Caco-2 (cell line): ENCODE measurements at regions not wholly inside any gene's neighbourhood (a gene's known extent, or its start where the extent isn't known, plus 50 kb on each side); places are given as distances from the start of the nearest gene placed in this dataset.

Experiments
- BruUV-seq: library from RNA; stranded (reverse); fragments of 400-500 nt; replicated peaks from 2 replicates; lab custom pipeline; 2021; lab: Mats Ljungman, UMichigan
- CTCF ChIA-PET: fragments of 300-600 bp; sonication (Branson Sonifier 250); formaldehyde crosslinking; loops from one replicate; lab custom pipeline; 2022; ENCODE audit warnings: antibody characterized with exemption; lab: Charles Lee
- POLR2A ChIA-PET: fragments of 300-600 bp; sonication (Branson Sonifier 250); formaldehyde crosslinking; loops from one replicate; lab custom pipeline; 2022; ENCODE audit warnings: antibody characterized with exemption; lab: Charles Lee
- DNase-seq, 2 experiments: peaks; one replicate each; pipeline versions ENCODE4 v3.0.0 to v3.0.0-alpha.2; 2020 to 2022
- H3K27me3 ChIP-seq: replicated peaks from 2 replicates; pipeline ENCODE4 v1.6.0; 2011; ENCODE audit warnings: low read length; ENCODE audit not compliant: control insufficient read depth, insufficient read depth
- H3K36me3 ChIP-seq: 2 replicates; pipeline ENCODE4 v1.5.1; 2011; ENCODE audit warnings: low read length; ENCODE audit not compliant: control insufficient read depth, insufficient read depth
- H3K4me1 ChIP-seq: fragments of 250-450 bp; sonication (Bioruptor Pico); 2 replicates; pipeline ENCODE4 v1.5.1; 2020; ENCODE audit warnings: mild to moderate bottlenecking
- H3K4me3 ChIP-seq: 2 replicates; pipeline ENCODE4 v1.5.1; 2011; ENCODE audit warnings: low read depth, mild to moderate bottlenecking, control low read depth, low read length
- H3K9me3 ChIP-seq: fragments of 250-450 bp; sonication (Bioruptor Pico); 2 replicates; pipeline ENCODE4 v1.5.1; 2020; ENCODE audit warnings: mild to moderate bottlenecking, moderate library complexity
- H3K27ac Mint-ChIP-seq: one replicate; pipeline ENCODE4 v1.8.0; 2022; ENCODE audit warnings: mixed read lengths; ENCODE audit not compliant: unreplicated experiment
- H3K27me3 Mint-ChIP-seq: one replicate; pipeline ENCODE4 v1.8.0; 2022; ENCODE audit warnings: mixed read lengths; ENCODE audit not compliant: insufficient read depth, unreplicated experiment
- H3K36me3 Mint-ChIP-seq: one replicate; pipeline ENCODE4 v1.8.0; 2022; ENCODE audit warnings: mild to moderate bottlenecking, mixed read lengths; ENCODE audit not compliant: insufficient read depth, unreplicated experiment
- H3K4me1 Mint-ChIP-seq: one replicate; pipeline ENCODE4 v1.8.0; 2022; ENCODE audit warnings: low read depth, mixed read lengths; ENCODE audit not compliant: unreplicated experiment
- H3K4me3 Mint-ChIP-seq: one replicate; pipeline ENCODE4 v1.8.0; 2022; ENCODE audit warnings: mild to moderate bottlenecking, moderate library complexity, mixed read lengths; ENCODE audit not compliant: unreplicated experiment
- H3K9me3 Mint-ChIP-seq: one replicate; pipeline ENCODE4 v1.8.0; 2022; ENCODE audit warnings: mixed read lengths; ENCODE audit not compliant: unreplicated experiment
- intact Hi-C: fragments of 100-400 bp; cut with micrococcal nuclease; formaldehyde crosslinking; loops from one replicate; pipeline ENCODE4 v1.10.0; 2022; ENCODE audit not compliant: unreplicated experiment
- TF ChIP-seq, protein P1 (sequence below), 2 experiments: fragments of 200-600 bp in 1 of 2; IDR thresholded peaks; 1 replicate in 1 of 2; 2 replicates in 1 of 2; pipeline versions ENCODE4 v1.5.1 to v1.8.0; 2011 to 2022; ENCODE audit warnings: antibody characterized with exemption in 1 of 2, control low read depth in 1 of 2, inconsistent platforms in 1 of 2, low read depth in 1 of 2, low read length in 1 of 2, mild to moderate bottlenecking in 1 of 2, moderate library complexity in 1 of 2; ENCODE audit not compliant: insufficient read depth in 1 of 2, severe bottlenecking in 1 of 2, unreplicated experiment in 1 of 2

DNA sequence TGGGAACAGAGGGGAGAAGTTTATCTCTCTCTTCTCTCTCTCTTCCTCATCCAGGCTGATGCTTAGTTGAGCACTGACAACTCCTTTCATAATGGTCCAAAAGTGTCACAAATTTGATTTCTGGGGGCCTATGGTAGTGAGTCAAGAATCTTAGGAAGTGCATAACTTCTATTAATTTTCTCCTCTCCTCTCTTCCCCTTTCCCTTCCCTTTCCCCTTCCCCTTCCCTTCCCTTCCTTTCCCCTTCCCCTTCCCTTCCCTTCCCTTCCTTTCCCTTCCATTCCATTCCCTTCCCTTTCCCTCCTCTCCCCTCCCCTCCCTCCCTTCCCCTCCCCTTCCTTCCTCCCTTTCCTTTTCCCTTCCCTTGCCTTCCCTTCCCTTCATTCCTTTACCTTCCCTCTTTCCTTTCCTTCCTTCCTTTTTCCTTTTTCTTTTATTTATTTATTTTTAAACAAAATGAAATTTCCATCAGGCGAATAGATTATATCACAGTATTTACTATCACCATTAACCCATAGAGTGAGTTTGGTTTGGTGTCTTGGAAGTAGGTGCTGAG, 56.9 kb upstream of the JAG1 start:
- no peaks in the 10 kb centered on the region for H3K9me3 Mint-ChIP-seq
- no peaks in the 10 kb centered on the region for H3K36me3 Mint-ChIP-seq
- no peaks in the 10 kb centered on the region for H3K27me3 ChIP-seq
- no peaks in the 10 kb centered on the region for H3K36me3 ChIP-seq
- DNase-seq = no peak
- no peak overlapping the region for H3K27ac Mint-ChIP-seq
- ChIA-PET CTCF (no interaction called here), POLR2A (no interaction called here)
- no peak overlapping the region for H3K4me3 Mint-ChIP-seq
- H3K27me3 Mint-ChIP-seq = no peaks in the 10 kb centered on the region
- no TSS peak for BruUV-seq
- intact Hi-C loops = no loop called here
- TF ChIP-seq, protein P1, sequence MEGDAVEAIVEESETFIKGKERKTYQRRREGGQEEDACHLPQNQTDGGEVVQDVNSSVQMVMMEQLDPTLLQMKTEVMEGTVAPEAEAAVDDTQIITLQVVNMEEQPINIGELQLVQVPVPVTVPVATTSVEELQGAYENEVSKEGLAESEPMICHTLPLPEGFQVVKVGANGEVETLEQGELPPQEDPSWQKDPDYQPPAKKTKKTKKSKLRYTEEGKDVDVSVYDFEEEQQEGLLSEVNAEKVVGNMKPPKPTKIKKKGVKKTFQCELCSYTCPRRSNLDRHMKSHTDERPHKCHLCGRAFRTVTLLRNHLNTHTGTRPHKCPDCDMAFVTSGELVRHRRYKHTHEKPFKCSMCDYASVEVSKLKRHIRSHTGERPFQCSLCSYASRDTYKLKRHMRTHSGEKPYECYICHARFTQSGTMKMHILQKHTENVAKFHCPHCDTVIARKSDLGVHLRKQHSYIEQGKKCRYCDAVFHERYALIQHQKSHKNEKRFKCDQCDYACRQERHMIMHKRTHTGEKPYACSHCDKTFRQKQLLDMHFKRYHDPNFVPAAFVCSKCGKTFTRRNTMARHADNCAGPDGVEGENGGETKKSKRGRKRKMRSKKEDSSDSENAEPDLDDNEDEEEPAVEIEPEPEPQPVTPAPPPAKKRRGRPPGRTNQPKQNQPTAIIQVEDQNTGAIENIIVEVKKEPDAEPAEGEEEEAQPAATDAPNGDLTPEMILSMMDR (IDR thresholded peaks at IDR 0.05; ENCODE audit: insufficient read depth in 1 of 2, low read depth in 1 of 2, low read length in 1 of 2, severe bottlenecking in 1 of 2, unreplicated experiment in 1 of 2) = no peak
- H3K4me3 ChIP-seq = no peak overlapping the region
- no peaks in the 10 kb centered on the region for H3K4me1 ChIP-seq
- H3K9me3 ChIP-seq = peaks cover 5% of the 10 kb centered on the region
- no peaks in the 10 kb centered on the region for H3K4me1 Mint-ChIP-seq

DNA sequence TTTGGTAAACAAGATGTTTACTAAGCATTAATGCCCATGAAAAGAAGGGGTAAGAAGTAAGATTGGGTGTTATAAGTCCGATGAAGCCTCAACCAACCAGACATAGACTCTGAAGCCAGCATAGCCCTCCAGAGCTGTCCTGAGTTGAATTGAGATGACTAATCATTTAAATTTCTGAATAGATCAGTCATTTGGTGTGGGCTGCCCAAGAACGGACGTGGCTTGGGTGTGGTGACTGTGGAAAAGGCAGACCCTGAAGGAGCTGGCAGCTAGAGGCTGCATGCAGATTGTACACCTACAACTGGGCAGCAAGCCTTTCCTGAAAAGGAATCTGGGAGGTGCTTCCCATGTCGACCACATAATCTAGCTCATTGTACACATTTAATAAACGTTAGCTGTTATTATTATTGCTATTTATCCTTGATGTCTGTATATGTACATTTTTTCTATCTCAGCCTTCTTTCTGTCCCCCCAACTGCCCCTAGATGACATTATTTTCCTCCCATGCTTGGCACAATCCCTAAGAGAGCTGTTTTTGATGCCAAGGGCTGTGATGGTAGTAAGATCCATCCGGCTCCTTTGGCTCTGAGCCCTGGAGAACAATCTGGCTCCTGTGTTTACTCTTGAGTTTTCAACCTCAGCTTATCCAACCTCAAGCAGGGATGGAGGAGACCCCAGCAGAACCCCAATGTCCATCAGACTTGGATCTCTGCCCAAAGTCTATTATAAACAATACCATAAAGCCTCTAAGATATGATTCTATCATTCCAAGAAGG, 57.6 kb upstream of the JAG1 start:
- no peaks in the 10 kb centered on the region for H3K27me3 ChIP-seq
- H3K36me3 Mint-ChIP-seq = no peaks in the 10 kb centered on the region
- TF ChIP-seq, protein P1 (IDR thresholded peaks at IDR 0.05; ENCODE audit: insufficient read depth in 1 of 2, low read depth in 1 of 2, low read length in 1 of 2, severe bottlenecking in 1 of 2, unreplicated experiment in 1 of 2) = no peak
- ChIA-PET POLR2A (no interaction called here), CTCF (interaction anchor here (0.6 kb wide), 1 partner anchor 193 kb away, joined by 4 read pairs; no protein-coding TSS in a partner anchor)
- peaks cover 5% of the 10 kb centered on the region for H3K9me3 ChIP-seq
- no peaks in the 10 kb centered on the region for H3K27me3 Mint-ChIP-seq
- H3K9me3 Mint-ChIP-seq = no peaks in the 10 kb centered on the region
- H3K27ac Mint-ChIP-seq = no peak overlapping the region
- H3K4me3 Mint-ChIP-seq = no peak overlapping the region
- no peaks in the 10 kb centered on the region for H3K4me1 ChIP-seq
- H3K36me3 ChIP-seq = no peaks in the 10 kb centered on the region
- no peak overlapping the region for H3K4me3 ChIP-seq
- no peaks in the 10 kb centered on the region for H3K4me1 Mint-ChIP-seq
- no TSS peak for BruUV-seq
- intact Hi-C loops = no loop called here
- DNase-seq = no peak

DNA sequence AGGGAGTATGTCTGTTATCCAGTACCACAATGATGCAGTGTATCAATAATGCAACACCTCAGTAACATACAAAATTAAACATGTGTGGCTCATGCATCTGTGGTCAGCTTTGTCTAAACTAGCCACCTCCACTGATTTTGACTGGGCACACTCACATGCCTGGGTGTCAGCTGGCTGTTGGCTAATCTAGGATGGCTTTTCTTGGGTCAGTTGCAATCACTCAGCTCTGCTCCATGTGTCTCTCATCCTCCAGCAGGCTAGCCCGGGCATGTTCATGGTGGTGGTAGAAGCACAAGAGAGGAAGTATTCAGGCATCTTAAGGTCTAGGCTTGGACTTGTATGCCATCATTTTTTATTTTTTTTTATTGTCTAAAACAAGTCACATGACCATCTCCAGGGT, 59.3 kb upstream of the JAG1 start:
- H3K9me3 Mint-ChIP-seq = no peaks in the 10 kb centered on the region
- no peak for DNase-seq
- TF ChIP-seq, protein P1 (IDR thresholded peaks at IDR 0.05; ENCODE audit: insufficient read depth in 1 of 2, low read depth in 1 of 2, low read length in 1 of 2, severe bottlenecking in 1 of 2, unreplicated experiment in 1 of 2) = no peak

More for the DNA sequence above, 59.3 kb upstream of the JAG1 start:
- CTCF ChIA-PET = no interaction called here
- no peaks in the 10 kb centered on the region for H3K27me3 Mint-ChIP-seq
- H3K36me3 Mint-ChIP-seq = no peaks in the 10 kb centered on the region
- H3K9me3 ChIP-seq = peaks cover 5% of the 10 kb centered on the region
- no peaks in the 10 kb centered on the region for H3K4me1 ChIP-seq
- intact Hi-C loops = no loop called here
- H3K36me3 ChIP-seq = no peaks in the 10 kb centered on the region
- POLR2A ChIA-PET = no interaction called here
- no peak overlapping the region for H3K4me3 Mint-ChIP-seq
- BruUV-seq = no TSS peak
- no peak overlapping the region for H3K4me3 ChIP-seq
- H3K4me1 Mint-ChIP-seq = no peaks in the 10 kb centered on the region
- H3K27me3 ChIP-seq = no peaks in the 10 kb centered on the region
- H3K27ac Mint-ChIP-seq = no peak overlapping the region
